IMR-90 (cell line): ENCODE measurements at regions not wholly inside any gene's neighbourhood (a gene's known extent, or its start where the extent isn't known, plus 50 kb on each side); places are given as distances from the start of the nearest gene placed in this dataset.

Experiments used
- ATAC-seq: fragments of 200-7000 bp; cut with Tn5 transposase; 2 replicates; pipeline ENCODE4 v1.9.1; 2020; ENCODE audit warnings: low read depth, mild to moderate bottlenecking, moderate library complexity
- BruUV-seq: library from RNA; stranded (reverse); fragments of 400-500 nt; replicated peaks from 2 replicates; lab custom pipeline; 2021; lab: Mats Ljungman, UMichigan
- CTCF ChIA-PET: fragments of 300-600 bp; formaldehyde crosslinking; extraction: SDS; loops from one replicate; lab custom pipeline; 2021; ENCODE audit warnings: antibody characterized with exemption; lab: Yijun Ruan, JAX
- POLR2A ChIA-PET: fragments of 300-600 bp; sonication (Branson Sonifier 250); formaldehyde crosslinking; loops from one replicate; lab custom pipeline; 2022; ENCODE audit warnings: antibody characterized with exemption; ENCODE audit not compliant: unreplicated experiment; lab: Charles Lee
- DNase-seq: peaks from one replicate; pipeline ENCODE4 v3.0.0; 2013
- H2AFZ ChIP-seq: replicated peaks from 2 replicates; pipeline ENCODE3; 2013; ENCODE audit warnings: low read length, mild to moderate bottlenecking; ENCODE audit not compliant: poor library complexity
- H2AK5ac ChIP-seq: 2 replicates; pipeline ENCODE4 v1.6.1; 2013; ENCODE audit warnings: low read depth, low read length, inconsistent platforms
- H2AK9ac ChIP-seq: replicated peaks from 2 replicates; pipeline ENCODE3; 2013; ENCODE audit warnings: mild to moderate bottlenecking, low read depth, low read length, moderate library complexity; ENCODE audit not compliant: poor library complexity
- H2BK120ac ChIP-seq: 2 replicates; pipeline ENCODE4 v1.6.1; 2013; ENCODE audit warnings: low read depth, low read length, inconsistent platforms
- H2BK15ac ChIP-seq: 3 replicates; pipeline ENCODE4 v1.6.1; 2013; ENCODE audit warnings: low read depth, low read length, inconsistent platforms
- H2BK20ac ChIP-seq: 2 replicates; pipeline ENCODE4 v1.6.1; 2013; ENCODE audit warnings: low read depth, mild to moderate bottlenecking, inconsistent platforms, low read length, moderate library complexity
- H2BK5ac ChIP-seq: 2 replicates; pipeline ENCODE4 v1.6.1; 2013; ENCODE audit warnings: mild to moderate bottlenecking, low read depth, low read length, inconsistent platforms; ENCODE audit not compliant: poor library complexity, severe bottlenecking
- H3K14ac ChIP-seq: replicated peaks from 2 replicates; pipeline ENCODE4 v1.6.1; 2013; ENCODE audit warnings: low read depth, low read length, inconsistent platforms
- H3K18ac ChIP-seq: 2 replicates; pipeline ENCODE4 v1.6.1; 2013; ENCODE audit warnings: low read depth, low read length, control low read depth
- H3K23ac ChIP-seq: 2 replicates; pipeline ENCODE4 v1.6.1; 2013; ENCODE audit warnings: low read depth, low read length, inconsistent platforms
- H3K27ac ChIP-seq: 2 replicates; pipeline ENCODE4 v1.5.1; 2013; ENCODE audit warnings: mild to moderate bottlenecking, control low read depth, low read length; ENCODE audit not compliant: insufficient read depth
- H3K27me3 ChIP-seq: 2 replicates; pipeline ENCODE4 v1.6.1; 2013; ENCODE audit warnings: low read length; ENCODE audit not compliant: control insufficient read depth, insufficient read depth
- H3K36me3 ChIP-seq: 2 replicates; pipeline ENCODE4 v1.6.1; 2013; ENCODE audit warnings: low read length, mixed read lengths; ENCODE audit not compliant: control insufficient read depth, insufficient read depth
- H3K4ac ChIP-seq: 2 replicates; pipeline ENCODE4 v1.6.1; 2013; ENCODE audit warnings: low read depth, low read length, inconsistent platforms
- H3K4me1 ChIP-seq: 2 replicates; pipeline ENCODE4 v1.6.1; 2013; ENCODE audit warnings: low read length, mixed read lengths; ENCODE audit not compliant: control insufficient read depth, insufficient read depth
- H3K4me2 ChIP-seq: 2 replicates; pipeline ENCODE4 v1.6.1; 2013; ENCODE audit warnings: low read depth, mild to moderate bottlenecking, control low read depth, low read length, moderate library complexity
- H3K4me3 ChIP-seq: 2 replicates; pipeline ENCODE4 v1.5.1; 2013; ENCODE audit warnings: low read depth, mild to moderate bottlenecking, control low read depth, low read length, moderate library complexity; ENCODE audit not compliant: insufficient read depth
- H3K56ac ChIP-seq: 2 replicates; pipeline ENCODE4 v1.6.1; 2013; ENCODE audit warnings: low read length, inconsistent platforms; ENCODE audit not compliant: insufficient read depth; ENCODE audit errors: extremely low read depth
- H3K79me1 ChIP-seq, 2 experiments: 2 replicates each; pipeline ENCODE4 v1.6.1; 2013; ENCODE audit warnings: low read length in 2 of 2, inconsistent platforms in 1 of 2, low read depth in 1 of 2
- H3K9ac ChIP-seq: 2 replicates; pipeline ENCODE4 v1.6.1; 2013; ENCODE audit warnings: low read depth, low read length, control low read depth
- H3K9me1 ChIP-seq: 2 replicates; pipeline ENCODE4 v1.6.1; 2013; ENCODE audit warnings: low read length, inconsistent platforms; ENCODE audit not compliant: insufficient read depth
- H3K9me3 ChIP-seq: 2 replicates; pipeline ENCODE4 v1.6.1; 2013; ENCODE audit warnings: low read length; ENCODE audit not compliant: control insufficient read depth, insufficient read depth
- H4K20me1 ChIP-seq: 2 replicates; pipeline ENCODE4 v1.6.1; 2013; ENCODE audit warnings: low read length, inconsistent platforms; ENCODE audit not compliant: insufficient read depth
- H4K5ac ChIP-seq: 2 replicates; pipeline ENCODE4 v1.6.1; 2013; ENCODE audit warnings: mild to moderate bottlenecking, low read depth, low read length, control low read depth
- H4K8ac ChIP-seq, 2 experiments: 2 replicates each; pipeline ENCODE4 v1.6.1; 2013; ENCODE audit warnings: low read depth in 2 of 2, low read length in 2 of 2, control low read depth in 1 of 2, inconsistent platforms in 1 of 2
- H4K91ac ChIP-seq: 2 replicates; pipeline ENCODE4 v1.6.1; 2013; ENCODE audit warnings: low read depth, low read length, inconsistent platforms; ENCODE audit not compliant: insufficient read depth
- BHLHE40 ChIP-seq: fragments of 150-350 bp; IDR thresholded peaks from 2 replicates; pipeline ENCODE4 v1.6.1; 2016; ENCODE audit warnings: mild to moderate bottlenecking, low read depth, low read length
- ELK1 ChIP-seq: fragments of 150-350 bp; IDR thresholded peaks from 2 replicates; pipeline ENCODE4 v1.6.1; 2016; ENCODE audit warnings: low read depth, mild to moderate bottlenecking, low read length, moderate library complexity, borderline replicate concordance
- FOS ChIP-seq: fragments of 150-350 bp; IDR thresholded peaks from 2 replicates; pipeline ENCODE4 v1.6.1; 2016; ENCODE audit warnings: low read depth, low read length
- MAFK ChIP-seq: IDR thresholded peaks from 2 replicates; pipeline ENCODE4 v1.6.1; 2012; ENCODE audit warnings: low read depth, low read length, improper control_type of control experiment
- POLR2A ChIP-seq: IDR thresholded peaks from 2 replicates; pipeline ENCODE4 v1.6.1; 2012; ENCODE audit warnings: mild to moderate bottlenecking, low read depth, low read length
- WGBS, 2 experiments: methylation state at CpG; one replicate each; pipeline versions ENCODE4 v1.1.5 to v1.1.7; 2013; ENCODE audit warnings: missing lambda C conversion rate in 2 of 2; ENCODE audit not compliant: insufficient read length in 1 of 2; ENCODE audit errors: extremely low coverage in 2 of 2; 5-methylcytosine and 5-hydroxymethylcytosine counted together
- dilution Hi-C: fragments of 300-500 bp; cut with HindIII; formaldehyde crosslinking; loops from one replicate; pipeline ENCODE4 v1.14.3; 2018; ENCODE audit warnings: low sequenced_read_pairs; ENCODE audit not compliant: unreplicated experiment
- in situ Hi-C: fragments of 300-500 bp; cut with MboI; formaldehyde crosslinking; loops from 3 replicates; pipeline ENCODE4 v1.14.3; 2019; ENCODE audit warnings: low sequenced_read_pairs, inconsistent platforms, mixed read lengths
- intact Hi-C: fragments of 100-400 bp; cut with micrococcal nuclease; formaldehyde crosslinking; loops from 2 replicates; pipeline ENCODE4 v1.10.0; 2022
- TF ChIP-seq, protein P1 (sequence below): conservative IDR thresholded peaks from 2 replicates; pipeline ENCODE4 v1.5.1; 2012; ENCODE audit warnings: mild to moderate bottlenecking, low read depth, low read length, improper control_type of control experiment

GRCh38 chr4:78704981-78705683 lies 71.0 kb upstream of the BMP2K start:
- H2AFZ ChIP-seq: no peak overlapping the region
- no peak overlapping the region for H2BK5ac ChIP-seq
- H4K20me1 ChIP-seq: no peaks in the 10 kb centered on the region
- peaks cover 7% of the 10 kb centered on the region for H3K9me3 ChIP-seq
- no peak overlapping the region for H4K91ac ChIP-seq
- H3K56ac ChIP-seq: no peak overlapping the region
- no peak overlapping the region for H3K4me2 ChIP-seq
- dilution Hi-C loops (no loop called here), intact Hi-C loops (no loop called here), in situ Hi-C loops (no loop called here)
- ChIA-PET POLR2A (no interaction called here), CTCF (interaction anchor here (0.6 kb wide), 1 partner anchor 30 kb away, joined by 4 read pairs; no protein-coding TSS in a partner anchor)
- H2BK20ac ChIP-seq: no peak overlapping the region
- no peak overlapping the region for H3K14ac ChIP-seq
- no peaks in the 10 kb centered on the region for H3K9me1 ChIP-seq
- H3K79me1 ChIP-seq: no peaks in the 10 kb centered on the region
- H3K23ac ChIP-seq: no peak overlapping the region
- no TSS peak for BruUV-seq
- no peak overlapping the region for H3K18ac ChIP-seq
- H3K36me3 ChIP-seq: no peaks in the 10 kb centered on the region
- TF ChIP-seq MAFK (peak; percentile 73), POLR2A (no peak), ELK1 (no peak), BHLHE40 (no peak), FOS (no peak)
- TF ChIP-seq, protein P1, sequence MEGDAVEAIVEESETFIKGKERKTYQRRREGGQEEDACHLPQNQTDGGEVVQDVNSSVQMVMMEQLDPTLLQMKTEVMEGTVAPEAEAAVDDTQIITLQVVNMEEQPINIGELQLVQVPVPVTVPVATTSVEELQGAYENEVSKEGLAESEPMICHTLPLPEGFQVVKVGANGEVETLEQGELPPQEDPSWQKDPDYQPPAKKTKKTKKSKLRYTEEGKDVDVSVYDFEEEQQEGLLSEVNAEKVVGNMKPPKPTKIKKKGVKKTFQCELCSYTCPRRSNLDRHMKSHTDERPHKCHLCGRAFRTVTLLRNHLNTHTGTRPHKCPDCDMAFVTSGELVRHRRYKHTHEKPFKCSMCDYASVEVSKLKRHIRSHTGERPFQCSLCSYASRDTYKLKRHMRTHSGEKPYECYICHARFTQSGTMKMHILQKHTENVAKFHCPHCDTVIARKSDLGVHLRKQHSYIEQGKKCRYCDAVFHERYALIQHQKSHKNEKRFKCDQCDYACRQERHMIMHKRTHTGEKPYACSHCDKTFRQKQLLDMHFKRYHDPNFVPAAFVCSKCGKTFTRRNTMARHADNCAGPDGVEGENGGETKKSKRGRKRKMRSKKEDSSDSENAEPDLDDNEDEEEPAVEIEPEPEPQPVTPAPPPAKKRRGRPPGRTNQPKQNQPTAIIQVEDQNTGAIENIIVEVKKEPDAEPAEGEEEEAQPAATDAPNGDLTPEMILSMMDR: no peak
- peaks cover 3% of the 10 kb centered on the region; the same call in 1 of the 2 replicates for H3K4me1 ChIP-seq
- H3K4me3 ChIP-seq: no peak overlapping the region
- DNase-seq (peak; percentile 78), ATAC-seq (peak; percentile 74)
- H4K5ac ChIP-seq: no peak overlapping the region
- H2BK120ac ChIP-seq: no peak overlapping the region
- H3K9ac ChIP-seq: no peak overlapping the region
- H2AK9ac ChIP-seq: no peak overlapping the region
- H4K8ac ChIP-seq: no peak overlapping the region
- H3K4ac ChIP-seq: no peak overlapping the region
- no peaks in the 10 kb centered on the region for H3K27me3 ChIP-seq
- no peak overlapping the region for H3K27ac ChIP-seq
- no peak overlapping the region for H2AK5ac ChIP-seq
- no peak overlapping the region for H2BK15ac ChIP-seq
- no CpG with 5 or more reads among the region's 3 CpGs for WGBS, 2 experiments
